Choroid plexus epithelial cell (primary cell): ENCODE measurements at regions not wholly inside any gene's neighbourhood (a gene's known extent, or its start where the extent isn't known, plus 50 kb on each side); places are given as distances from the start of the nearest gene placed in this dataset.
A peak's percentile ranks its signal among the peaks of the same experiment; 100 is the strongest.

Source experiments
- DNase-seq: peaks from one replicate; pipeline ENCODE4 v3.0.0-alpha.2; 2010; ENCODE audit warnings: low read depth
- H3K4me3 ChIP-seq: 2 replicates; pipeline ENCODE4 v1.5.1; 2011; ENCODE audit warnings: low read depth, mild to moderate bottlenecking, control low read depth, low read length, moderate library complexity
- TF ChIP-seq, protein P1 (sequence below): conservative IDR thresholded peaks from 2 replicates; pipeline ENCODE4 v1.5.1; 2011; ENCODE audit warnings: low read depth, mild to moderate bottlenecking, control low read depth, inconsistent platforms, low read length, moderate library complexity

DNA sequence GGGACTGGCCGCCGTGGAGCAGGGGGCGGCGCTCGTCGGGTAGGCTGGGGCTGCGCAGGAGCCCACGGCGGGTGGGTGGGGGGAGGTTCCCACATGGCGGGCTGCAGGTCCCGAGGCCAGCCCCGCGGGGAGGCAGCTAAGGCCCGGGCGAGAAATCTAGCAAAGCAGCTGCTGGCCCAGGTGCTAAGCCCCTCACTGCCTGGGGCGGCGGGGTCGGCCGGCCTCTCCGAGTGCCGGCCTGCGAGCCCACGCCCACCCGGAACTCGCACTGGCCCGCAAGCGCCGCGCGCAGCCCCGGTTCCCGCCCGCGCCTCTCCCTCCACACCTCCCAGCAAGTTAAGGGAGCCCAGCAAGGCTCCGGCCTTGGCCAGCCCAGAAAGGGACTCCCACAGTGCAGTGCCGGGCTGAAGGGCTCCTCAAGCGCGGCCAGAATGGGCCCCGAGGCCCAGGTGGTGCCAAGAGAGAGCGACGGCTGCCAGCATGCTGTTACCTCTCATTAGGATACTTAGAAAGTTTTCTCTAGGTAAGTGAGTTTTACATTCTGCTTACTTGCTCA is 1463.5 kb upstream of the MIR17HG start:
- no peak overlapping the region for H3K4me3 ChIP-seq
- TF ChIP-seq, protein P1, sequence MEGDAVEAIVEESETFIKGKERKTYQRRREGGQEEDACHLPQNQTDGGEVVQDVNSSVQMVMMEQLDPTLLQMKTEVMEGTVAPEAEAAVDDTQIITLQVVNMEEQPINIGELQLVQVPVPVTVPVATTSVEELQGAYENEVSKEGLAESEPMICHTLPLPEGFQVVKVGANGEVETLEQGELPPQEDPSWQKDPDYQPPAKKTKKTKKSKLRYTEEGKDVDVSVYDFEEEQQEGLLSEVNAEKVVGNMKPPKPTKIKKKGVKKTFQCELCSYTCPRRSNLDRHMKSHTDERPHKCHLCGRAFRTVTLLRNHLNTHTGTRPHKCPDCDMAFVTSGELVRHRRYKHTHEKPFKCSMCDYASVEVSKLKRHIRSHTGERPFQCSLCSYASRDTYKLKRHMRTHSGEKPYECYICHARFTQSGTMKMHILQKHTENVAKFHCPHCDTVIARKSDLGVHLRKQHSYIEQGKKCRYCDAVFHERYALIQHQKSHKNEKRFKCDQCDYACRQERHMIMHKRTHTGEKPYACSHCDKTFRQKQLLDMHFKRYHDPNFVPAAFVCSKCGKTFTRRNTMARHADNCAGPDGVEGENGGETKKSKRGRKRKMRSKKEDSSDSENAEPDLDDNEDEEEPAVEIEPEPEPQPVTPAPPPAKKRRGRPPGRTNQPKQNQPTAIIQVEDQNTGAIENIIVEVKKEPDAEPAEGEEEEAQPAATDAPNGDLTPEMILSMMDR, result no peak
- DNase-seq, result no peak

DNA sequence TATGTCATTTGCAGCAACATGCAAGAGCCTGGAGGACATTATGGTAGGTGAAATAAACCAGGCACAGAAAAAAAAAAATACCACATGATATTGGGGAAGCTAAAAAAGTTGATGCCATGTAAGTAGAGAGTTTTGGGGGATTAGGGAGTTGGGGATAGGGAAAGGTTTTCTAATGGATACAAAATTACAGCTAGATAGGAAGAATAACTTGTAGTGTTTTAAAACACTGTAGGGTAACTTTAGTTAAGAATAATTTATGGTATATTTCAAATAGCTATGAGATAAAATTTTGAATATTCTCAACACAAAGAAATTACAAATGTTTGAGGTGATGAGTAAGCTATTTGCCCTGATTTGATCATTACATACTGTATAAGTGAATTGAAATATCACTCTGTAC is 1456.7 kb upstream of the MIR17HG start:
- TF ChIP-seq, protein P1, result no peak

DNA sequence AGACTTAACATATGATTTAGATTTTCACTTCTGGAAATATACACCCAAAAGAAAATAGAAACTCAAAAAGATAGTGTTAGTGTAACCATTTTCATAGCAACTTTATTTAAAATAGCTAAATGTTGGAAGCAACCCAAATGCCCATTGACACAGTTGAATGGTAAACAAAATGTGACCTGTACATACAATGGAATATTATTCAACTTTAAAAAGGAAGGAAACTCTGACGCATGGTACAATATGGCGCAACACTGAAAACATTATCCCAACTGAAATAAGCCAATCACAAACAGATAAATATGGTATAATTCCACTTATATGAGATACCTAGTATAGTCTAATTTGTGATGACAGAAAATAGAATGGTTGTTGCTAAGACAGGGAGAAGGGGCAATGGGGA is 1456.1 kb upstream of the MIR17HG start:
- DNase-seq, result no peak
- H3K4me3 ChIP-seq, result no peak overlapping the region
- TF ChIP-seq, protein P1, result no peak

More for the DNA sequence above, 1456.7 kb upstream of the MIR17HG start:
- no peak overlapping the region for H3K4me3 ChIP-seq
- no peak for DNase-seq

DNA sequence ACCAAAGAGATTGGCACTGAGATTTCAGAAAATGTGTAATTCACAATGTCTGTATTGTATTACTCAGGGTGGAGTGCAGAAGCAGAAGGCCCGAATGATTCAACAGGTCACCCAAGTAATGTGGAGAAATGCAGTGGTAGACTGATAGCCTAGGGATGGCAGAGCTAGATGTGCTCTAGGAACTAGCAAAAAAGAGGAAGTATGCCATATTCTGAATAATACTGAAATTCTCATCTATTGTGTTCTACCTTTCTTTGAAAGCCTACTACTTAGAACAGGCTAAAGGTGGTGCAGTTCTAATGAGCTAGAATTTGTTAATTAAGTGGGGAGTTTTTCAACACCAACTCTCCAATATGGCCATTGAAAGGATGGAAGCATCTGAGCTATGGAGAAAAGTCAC is 1449.8 kb upstream of the MIR17HG start:
- no peak overlapping the region for H3K4me3 ChIP-seq
- TF ChIP-seq, protein P1, result no peak
- no peak for DNase-seq

DNA sequence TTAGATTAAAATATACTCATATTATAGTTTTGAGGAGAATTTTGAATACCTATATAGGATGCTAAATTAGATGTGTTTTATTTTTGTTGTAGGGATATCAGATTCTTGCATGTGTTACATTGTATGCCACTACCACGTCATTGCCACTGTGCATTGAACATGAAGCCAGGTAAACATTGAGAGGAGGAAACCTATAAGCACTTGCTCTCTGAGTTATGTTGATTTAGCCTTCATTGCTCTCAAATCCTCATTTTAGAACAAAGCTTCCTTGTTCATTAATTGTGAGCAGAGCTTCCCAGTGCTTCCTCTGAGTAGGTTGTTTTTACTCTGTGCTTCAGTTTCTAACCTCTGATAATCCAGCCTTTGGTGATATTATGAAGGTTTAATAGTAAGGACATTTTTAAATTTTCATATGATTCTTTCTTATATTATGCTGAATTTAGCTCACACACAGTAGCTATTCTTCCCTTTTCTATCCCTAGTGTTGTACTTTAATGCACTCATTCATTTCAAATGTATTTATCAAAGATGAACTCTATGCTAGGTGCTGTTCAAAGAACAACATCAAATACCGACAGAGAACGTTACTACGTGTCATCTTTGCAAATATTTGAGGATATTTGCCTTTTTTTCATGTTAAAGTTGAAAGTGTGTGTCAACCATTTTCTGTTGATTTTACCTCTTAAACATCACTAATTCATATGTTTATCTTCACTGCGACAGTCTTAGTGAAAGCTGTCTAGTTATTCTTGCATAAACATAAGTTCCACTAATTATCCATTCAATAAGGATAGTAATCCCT is 1448.0 kb upstream of the MIR17HG start:
- H3K4me3 ChIP-seq, result no peak overlapping the region
- no peak for DNase-seq
- TF ChIP-seq, protein P1, result no peak

DNA sequence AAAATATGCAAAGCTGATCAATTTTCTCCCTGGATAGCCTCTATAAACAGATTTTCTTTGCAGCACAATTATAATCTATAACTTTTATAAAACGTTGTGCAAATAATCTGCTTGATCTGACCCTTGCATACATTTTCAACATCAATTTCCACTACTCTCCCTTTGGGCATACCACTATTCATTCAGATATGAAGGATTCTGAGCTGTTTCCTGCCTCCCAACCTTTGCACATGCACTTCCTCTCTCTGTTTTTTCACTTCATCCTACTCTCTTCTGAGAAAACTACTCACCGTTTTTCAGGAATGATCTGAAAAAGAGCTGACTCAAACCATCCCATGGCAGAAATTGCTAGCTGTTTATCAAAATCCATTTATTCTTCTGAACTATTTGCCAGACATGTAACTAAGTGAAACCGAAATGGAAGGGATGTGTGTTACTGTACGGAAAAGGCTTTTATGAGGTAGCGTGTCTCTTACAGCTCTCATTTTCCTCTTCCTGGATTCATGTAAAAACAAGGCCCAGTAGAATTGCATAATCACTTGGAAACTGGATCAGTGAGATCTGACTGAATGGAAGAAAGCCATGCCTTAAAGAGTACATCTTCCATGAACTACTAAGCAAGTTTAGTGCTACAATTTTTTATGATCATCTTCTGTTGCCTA is 1447.3 kb upstream of the MIR17HG start:
- peak; percentile 2 for DNase-seq
- TF ChIP-seq, protein P1, result no peak
- no peak overlapping the region for H3K4me3 ChIP-seq

DNA sequence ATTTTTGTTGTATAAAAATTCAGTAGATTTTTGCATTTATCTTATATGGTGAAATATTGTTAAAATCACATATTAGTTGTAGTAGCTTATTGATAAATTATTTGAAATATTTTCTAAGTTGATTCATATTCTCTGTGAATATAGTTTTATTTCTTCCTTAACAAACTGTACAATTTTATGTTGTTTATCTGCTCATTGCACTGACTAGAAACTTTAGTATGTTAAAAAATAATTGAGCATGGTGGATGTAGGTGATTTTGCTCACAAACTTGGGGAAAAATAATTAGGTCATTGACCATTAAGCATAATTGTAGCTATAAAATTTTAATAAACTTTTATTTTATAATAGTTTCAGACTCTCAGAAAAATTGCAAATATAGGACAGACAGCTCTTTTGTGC is 1445.3 kb upstream of the MIR17HG start:
- TF ChIP-seq, protein P1, result no peak
- DNase-seq, result no peak
- no peak overlapping the region for H3K4me3 ChIP-seq
